HepG2 (cell line): ENCODE measurements at regions not wholly inside any gene's neighbourhood (a gene's known extent, or its start where the extent isn't known, plus 50 kb on each side); places are given as distances from the start of the nearest gene placed in this dataset.

Experiments used
- ATAC-seq: fragments of 200-7000 bp; cut with Tn5 transposase; 3 replicates; pipeline ENCODE4 v1.9.1; 2020; ENCODE audit warnings: mild to moderate bottlenecking, moderate library complexity
- BruUV-seq: library from RNA; stranded (reverse); fragments of 400-500 nt; replicated peaks from 2 replicates; lab custom pipeline; 2021; lab: Mats Ljungman, UMichigan
- CTCF ChIA-PET: fragments of 300-600 bp; formaldehyde crosslinking; extraction: SDS; loops from one replicate; lab custom pipeline; 2021; ENCODE audit warnings: low total read pairs, inconsistent platforms, low intra/inter-chr PET ratio; lab: Yijun Ruan, JAX
- POLR2A ChIA-PET: fragments of 350-600 bp; sonication (Branson Sonifier 250); formaldehyde crosslinking; loops from one replicate; lab custom pipeline; 2020; ENCODE audit warnings: antibody characterized with exemption, inconsistent platforms; lab: Yijun Ruan, JAX
- DNase-seq: peaks from one replicate; pipeline ENCODE4 v3.0.0-alpha.2; 2015; ENCODE audit warnings: low spot score
- FAIRE-seq: peaks from 3 replicates; lab custom pipeline; 2011; peaks lifted over from hg19 to GRCh38; lab: Jason Lieb, UNC
- H2AFZ ChIP-seq: one replicate; pipeline ENCODE4 v1.6.1; 2011; ENCODE audit warnings: low read length, inconsistent platforms
- H3K27ac ChIP-seq: fragments of 300-600 bp; 3 replicates; pipeline ENCODE4 v1.8.0; 2011; ENCODE audit warnings: mixed run types, mild to moderate bottlenecking, mixed read lengths, low read length, inconsistent platforms; ENCODE audit not compliant: insufficient read depth; ENCODE audit errors: extremely low read length
- H3K27me3 ChIP-seq, 2 experiments: fragments of 200-600 bp in 1 of 2; 2 replicates in 1 of 2; 3 replicates in 1 of 2; pipeline versions ENCODE4 v1.6.0 to v1.8.0; 2011; ENCODE audit warnings: low read length in 2 of 2, mild to moderate bottlenecking in 2 of 2, moderate library complexity in 2 of 2, inconsistent platforms in 1 of 2; ENCODE audit not compliant: insufficient read depth in 2 of 2, control insufficient read depth in 1 of 2
- H3K36me3 ChIP-seq, 2 experiments: fragments of 200-600 bp in 1 of 2; replicated peaks in 1 of 2; 2 replicates in 1 of 2; 3 replicates in 1 of 2; pipeline versions ENCODE4 v1.5.1 to v1.8.0; 2011; ENCODE audit warnings: low read length in 2 of 2, inconsistent platforms in 1 of 2; ENCODE audit not compliant: insufficient read depth in 2 of 2, control insufficient read depth in 1 of 2
- H3K4me1 ChIP-seq: 2 replicates; pipeline ENCODE4 v1.5.1; 2012; ENCODE audit warnings: low read length, inconsistent platforms; ENCODE audit not compliant: insufficient read depth
- H3K4me2 ChIP-seq: 2 replicates; pipeline ENCODE4 v1.6.0; 2011; ENCODE audit warnings: low read depth, low read length, inconsistent platforms
- H3K4me3 ChIP-seq, 3 experiments: fragments of 200-600 bp in 1 of 3; sonication (generic), shearing (Covaris generic) in 1 of 3; replicated peaks in 1 of 3; 2 replicates each; pipeline ENCODE4 v1.5.1; 2011 to 2016; ENCODE audit warnings: low read length in 3 of 3, inconsistent platforms in 2 of 3, low read depth in 2 of 3, mild to moderate bottlenecking in 2 of 3, control low read depth in 1 of 3, mixed read lengths in 1 of 3; ENCODE audit not compliant: insufficient read depth in 1 of 3
- H3K79me2 ChIP-seq: one replicate; pipeline ENCODE4 v1.6.1; 2011; ENCODE audit warnings: low read length, inconsistent platforms; ENCODE audit not compliant: insufficient read depth
- H3K9ac ChIP-seq: 2 replicates; pipeline ENCODE4 v1.6.0; 2011; ENCODE audit warnings: mild to moderate bottlenecking, low read depth, low read length, inconsistent platforms; ENCODE audit not compliant: insufficient read depth
- H3K9me3 ChIP-seq: 2 replicates; pipeline ENCODE4 v1.5.1; 2012; ENCODE audit warnings: mild to moderate bottlenecking, low read length
- H4K20me1 ChIP-seq: 2 replicates; pipeline ENCODE4 v1.6.0; 2011; ENCODE audit warnings: inconsistent platforms, mild to moderate bottlenecking, low read length, moderate library complexity; ENCODE audit not compliant: insufficient read depth
- CBX5 ChIP-seq: sonication (generic); formaldehyde crosslinking; IDR thresholded peaks from 2 replicates; pipeline ENCODE4 v1.4.0; 2020; ENCODE audit warnings: missing genetic modification reagents, borderline replicate concordance
- ELF1 ChIP-seq: sonication (generic); formaldehyde crosslinking; IDR thresholded peaks from 2 replicates; pipeline ENCODE4 v1.4.0; 2020; ENCODE audit warnings: missing genetic modification reagents
- GABPB1 ChIP-seq: IDR thresholded peaks from 2 replicates; pipeline ENCODE4 v1.6.1; 2016; ENCODE audit warnings: mild to moderate bottlenecking, missing genetic modification reagents, moderate library complexity, missing compliant biosample characterization
- HCFC1 ChIP-seq: fragments of 150-350 bp; IDR thresholded peaks from 2 replicates; pipeline ENCODE4 v1.6.1; 2014; ENCODE audit warnings: low read depth, low read length
- HMGA1 ChIP-seq: sonication (generic); formaldehyde crosslinking; conservative IDR thresholded peaks from 2 replicates; pipeline ENCODE4 v1.4.0; 2020; ENCODE audit warnings: missing genetic modification reagents
- MAF1 ChIP-seq: sonication (generic); formaldehyde crosslinking; IDR thresholded peaks from 2 replicates; pipeline ENCODE4 v1.5.0; 2020; ENCODE audit warnings: missing genetic modification reagents, borderline replicate concordance
- TBP ChIP-seq: sonication (generic); formaldehyde crosslinking; IDR thresholded peaks from 2 replicates; pipeline ENCODE4 v1.5.0; 2020; ENCODE audit warnings: missing genetic modification reagents
- ZNF124 ChIP-seq: sonication (generic); formaldehyde crosslinking; IDR thresholded peaks from 2 replicates; pipeline ENCODE4 v1.4.0; 2020; ENCODE audit warnings: missing genetic modification reagents
- ZNF383 ChIP-seq: sonication (generic); formaldehyde crosslinking; IDR thresholded peaks from 2 replicates; pipeline ENCODE4 v1.4.0; 2020; ENCODE audit warnings: missing genetic modification reagents, mild to moderate bottlenecking, borderline replicate concordance
- ZNF670 ChIP-seq: sonication (generic); formaldehyde crosslinking; IDR thresholded peaks from 2 replicates; pipeline ENCODE4 v1.8.0; 2022; ENCODE audit warnings: mild to moderate bottlenecking, missing genetic modification reagents, borderline replicate concordance
- ZSCAN9 ChIP-seq: IDR thresholded peaks from 2 replicates; pipeline ENCODE4 v1.6.1; 2016; ENCODE audit warnings: borderline replicate concordance
- WGBS: methylation state at CpG from one replicate; pipeline ENCODE4 v1.1.6; 2017; ENCODE audit warnings: low lambda C conversion rate; 5-methylcytosine and 5-hydroxymethylcytosine counted together
- in situ Hi-C: cut with HindIII; loops from 2 replicates; pipeline ENCODE4 v1.10.0; 2017; ENCODE audit warnings: low pct_unique_long_range_greater_than_20kb; ENCODE audit not compliant: extremely low pct_ligation_motif_present
- intact Hi-C: fragments of 100-400 bp; cut with micrococcal nuclease; formaldehyde crosslinking; loops from one replicate; pipeline ENCODE4 v1.10.0; 2022; ENCODE audit not compliant: unreplicated experiment
- TF ChIP-seq, protein P1 (sequence below): sonication (generic); formaldehyde crosslinking; IDR thresholded peaks from 2 replicates; pipeline ENCODE4 v1.8.1; 2022; ENCODE audit warnings: mild to moderate bottlenecking, missing genetic modification reagents
- TF ChIP-seq, protein P2 (sequence below): IDR thresholded peaks from 2 replicates; pipeline ENCODE4 v1.6.1; 2018; ENCODE audit warnings: missing genetic modification reagents, mild to moderate bottlenecking, missing compliant biosample characterization
- TF ChIP-seq, protein P3 (sequence below): sonication (generic); formaldehyde crosslinking; IDR thresholded peaks from 2 replicates; pipeline ENCODE4 v1.8.0; 2022; ENCODE audit warnings: missing genetic modification reagents, low read depth, mild to moderate bottlenecking, borderline replicate concordance
- TF ChIP-seq, protein P4 (sequence below): sonication (generic); formaldehyde crosslinking; IDR thresholded peaks from 2 replicates; pipeline ENCODE4 v1.4.0; 2020; ENCODE audit warnings: missing genetic modification reagents

DNA sequence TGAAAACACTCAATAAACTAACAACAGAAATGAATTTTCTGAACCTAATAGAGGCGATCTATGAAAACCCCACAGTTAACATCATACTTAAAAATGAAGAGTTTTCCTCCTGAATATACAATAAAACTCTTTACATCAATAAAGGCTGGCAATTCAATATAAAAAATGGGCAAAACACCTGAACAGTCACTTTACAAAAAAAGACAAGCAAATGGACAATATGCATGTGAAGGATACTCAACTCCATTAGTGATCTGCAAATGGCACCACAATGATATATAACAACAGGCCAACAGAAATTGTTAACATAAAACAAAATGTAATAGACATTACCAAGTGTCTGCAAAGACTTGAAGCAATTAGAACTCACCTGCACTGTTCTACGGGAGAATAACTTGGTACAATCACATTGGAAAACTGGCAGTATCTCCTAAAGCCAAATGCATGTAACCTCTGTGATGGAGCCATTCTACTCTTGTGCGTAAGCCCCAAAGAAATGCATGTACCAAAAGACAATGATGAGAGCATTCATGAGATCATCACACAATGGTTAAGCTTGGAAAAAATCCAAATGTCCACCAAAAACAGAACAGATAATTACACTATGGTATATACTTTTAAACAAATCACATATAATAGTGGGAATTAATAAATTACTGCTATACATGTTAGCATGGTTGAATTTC, 433.4 kb upstream of the MAF start (continued):
- TF ChIP-seq, protein P1, sequence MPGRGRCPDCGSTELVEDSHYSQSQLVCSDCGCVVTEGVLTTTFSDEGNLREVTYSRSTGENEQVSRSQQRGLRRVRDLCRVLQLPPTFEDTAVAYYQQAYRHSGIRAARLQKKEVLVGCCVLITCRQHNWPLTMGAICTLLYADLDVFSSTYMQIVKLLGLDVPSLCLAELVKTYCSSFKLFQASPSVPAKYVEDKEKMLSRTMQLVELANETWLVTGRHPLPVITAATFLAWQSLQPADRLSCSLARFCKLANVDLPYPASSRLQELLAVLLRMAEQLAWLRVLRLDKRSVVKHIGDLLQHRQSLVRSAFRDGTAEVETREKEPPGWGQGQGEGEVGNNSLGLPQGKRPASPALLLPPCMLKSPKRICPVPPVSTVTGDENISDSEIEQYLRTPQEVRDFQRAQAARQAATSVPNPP = no peak
- TF ChIP-seq ZSCAN9 (CRISPR knock-in tag) (no peak), GABPB1 (CRISPR knock-in tag) (no peak), ZNF124 (CRISPR knock-in tag) (no peak)
- TF ChIP-seq, all 625 proteins: peak for 0

DNA sequence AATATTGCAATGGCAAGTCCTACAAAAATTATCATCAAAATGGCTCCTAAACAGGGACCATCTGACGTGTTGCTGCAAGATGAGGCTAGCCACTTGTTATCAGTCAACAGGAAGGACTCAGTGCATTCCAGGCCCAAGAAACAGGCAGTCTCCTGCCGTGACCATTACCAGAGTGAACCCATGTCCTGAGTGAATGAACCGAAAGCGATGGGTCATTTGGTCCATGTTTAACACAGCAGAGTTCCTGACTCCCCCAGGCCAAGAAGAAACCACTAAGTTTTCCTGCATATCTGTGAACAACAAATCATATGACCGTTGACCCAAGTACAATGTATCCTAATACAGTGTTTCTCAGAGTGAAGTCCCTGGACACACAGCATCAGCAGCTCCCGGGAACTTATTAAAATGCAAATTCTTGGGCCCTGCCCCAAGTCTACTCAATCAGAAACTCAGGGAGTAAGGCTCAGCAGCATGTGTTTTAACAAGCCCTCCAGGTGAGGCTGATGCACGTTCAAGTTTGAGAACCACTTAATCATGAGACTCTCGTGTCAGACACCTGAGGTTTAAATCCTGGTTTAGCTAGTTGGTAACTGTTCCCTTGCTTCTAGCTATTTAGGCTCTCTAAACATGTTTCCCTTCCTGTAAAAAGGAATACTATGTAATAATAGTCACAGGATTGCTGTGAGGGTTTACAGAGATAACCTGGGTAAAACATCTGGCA, 429.4 kb upstream of the MAF start:
- DNase-seq (no peak), ATAC-seq (no peak), FAIRE-seq (no peak)
- ChIA-PET CTCF (no interaction called here), POLR2A (no interaction called here)
- no peak overlapping the region for H2AFZ ChIP-seq
- in situ Hi-C loops (no loop called here), intact Hi-C loops (no loop called here)
- no peaks in the 10 kb centered on the region for H3K27me3 ChIP-seq
- no peak overlapping the region for H3K27ac ChIP-seq
- H3K9me3 ChIP-seq = no peaks in the 10 kb centered on the region
- no peak overlapping the region for H3K4me3 ChIP-seq
- H3K9ac ChIP-seq = no peak overlapping the region
- TF ChIP-seq ZNF670 (CRISPR knock-in tag) (no peak), HMGA1 (no peak), ELF1 (CRISPR knock-in tag) (no peak), TBP (CRISPR knock-in tag) (no peak), MAF1 (CRISPR knock-in tag) (no peak), HCFC1 (no peak), CBX5 (CRISPR knock-in tag) (no peak), ZNF383 (CRISPR knock-in tag) (no peak)
- TF ChIP-seq, protein P2, sequence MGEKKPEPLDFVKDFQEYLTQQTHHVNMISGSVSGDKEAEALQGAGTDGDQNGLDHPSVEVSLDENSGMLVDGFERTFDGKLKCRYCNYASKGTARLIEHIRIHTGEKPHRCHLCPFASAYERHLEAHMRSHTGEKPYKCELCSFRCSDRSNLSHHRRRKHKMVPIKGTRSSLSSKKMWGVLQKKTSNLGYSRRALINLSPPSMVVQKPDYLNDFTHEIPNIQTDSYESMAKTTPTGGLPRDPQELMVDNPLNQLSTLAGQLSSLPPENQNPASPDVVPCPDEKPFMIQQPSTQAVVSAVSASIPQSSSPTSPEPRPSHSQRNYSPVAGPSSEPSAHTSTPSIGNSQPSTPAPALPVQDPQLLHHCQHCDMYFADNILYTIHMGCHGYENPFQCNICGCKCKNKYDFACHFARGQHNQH (CRISPR knock-in tag) = no peak
- TF ChIP-seq, protein P3, sequence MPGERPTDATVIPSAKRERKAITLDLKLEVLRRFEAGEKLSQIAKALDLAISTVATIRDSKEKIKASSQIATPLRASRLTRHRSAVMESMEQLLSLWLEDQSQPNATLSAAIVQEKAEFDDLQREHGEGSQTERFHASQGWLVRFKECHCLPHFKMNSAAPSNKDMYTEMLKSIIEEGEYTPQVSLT (CRISPR knock-in tag) = no peak
- TF ChIP-seq, protein P4, sequence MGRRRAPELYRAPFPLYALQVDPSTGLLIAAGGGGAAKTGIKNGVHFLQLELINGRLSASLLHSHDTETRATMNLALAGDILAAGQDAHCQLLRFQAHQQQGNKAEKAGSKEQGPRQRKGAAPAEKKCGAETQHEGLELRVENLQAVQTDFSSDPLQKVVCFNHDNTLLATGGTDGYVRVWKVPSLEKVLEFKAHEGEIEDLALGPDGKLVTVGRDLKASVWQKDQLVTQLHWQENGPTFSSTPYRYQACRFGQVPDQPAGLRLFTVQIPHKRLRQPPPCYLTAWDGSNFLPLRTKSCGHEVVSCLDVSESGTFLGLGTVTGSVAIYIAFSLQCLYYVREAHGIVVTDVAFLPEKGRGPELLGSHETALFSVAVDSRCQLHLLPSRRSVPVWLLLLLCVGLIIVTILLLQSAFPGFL = no peak
- BruUV-seq = no TSS peak
- no peaks in the 10 kb centered on the region for H3K79me2 ChIP-seq
- no peak overlapping the region for H3K4me2 ChIP-seq
- 36% methylated on average over 8 of the region's 8 CpGs for WGBS
- H4K20me1 ChIP-seq = no peaks in the 10 kb centered on the region
- peaks cover 6% of the 10 kb centered on the region; the same call in 1 of the 2 replicates for H3K4me1 ChIP-seq
- no peaks in the 10 kb centered on the region for H3K36me3 ChIP-seq
